Mucosa of descending colon (tissue), 3 donors: ENCODE measurements at regions not wholly inside any gene's neighbourhood (a gene's known extent, or its start where the extent isn't known, plus 50 kb on each side); places are given as distances from the start of the nearest gene placed in this dataset.
"Not testable (repeated sequence)": the region's sequence is repeated elsewhere in the genome, so short reads cannot be mapped to it uniquely, and the experiment has no call there.

ENCODE experiments used
- ATAC-seq: fragments of 200-7000 bp; cut with Tn5 transposase; one replicate; pipeline ENCODE4 v1.9.1; 2020; ENCODE audit warnings: mild to moderate bottlenecking, moderate library complexity
- DNase-seq, 3 donors: peaks; one replicate each; pipeline ENCODE4 v3.0.0-alpha.2; 2020
- H3K36me3 ChIP-seq: fragments of 200-600 bp; one replicate; pipeline ENCODE4 v1.8.0; 2021; ENCODE audit warnings: low read depth, mild to moderate bottlenecking
- H3K4me1 ChIP-seq: fragments of 200-600 bp; one replicate; pipeline ENCODE4 v1.8.0; 2021; ENCODE audit warnings: low read depth, mild to moderate bottlenecking
- H3K4me3 ChIP-seq: fragments of 200-600 bp; one replicate; pipeline ENCODE4 v1.8.0; 2021; ENCODE audit warnings: mild to moderate bottlenecking
- H3K9me3 ChIP-seq: fragments of 200-600 bp; one replicate; pipeline ENCODE4 v1.8.0; 2021; ENCODE audit warnings: mild to moderate bottlenecking
- intact Hi-C, 2 donors: fragments of 100-400 bp; cut with DNase I in 1 of 2; cut with micrococcal nuclease in 1 of 2; formaldehyde crosslinking; loops; one replicate each; pipeline versions ENCODE4 v1.11.0 to v1.11.1; 2022; cut with DNase I, micrococcal nuclease
- donor health status: DM: no; HTN: no; CAD: no; lungs with moderate emphysema.
- donor health status: DM: no; HTN: no; CAD: no.
- donor health status: DM: no; HTN: yes; CAD: no.

- H3K4me1 ChIP-seq, intact Hi-C loops, DNase-seq, H3K36me3 ChIP-seq, ATAC-seq, H3K4me3 ChIP-seq, H3K9me3 ChIP-seq: not testable (repeated sequence)
Measured at GRCh38 chr15:22358932-22359331, 99.8 kb upstream of the GOLGA6L22 start.

DNA sequence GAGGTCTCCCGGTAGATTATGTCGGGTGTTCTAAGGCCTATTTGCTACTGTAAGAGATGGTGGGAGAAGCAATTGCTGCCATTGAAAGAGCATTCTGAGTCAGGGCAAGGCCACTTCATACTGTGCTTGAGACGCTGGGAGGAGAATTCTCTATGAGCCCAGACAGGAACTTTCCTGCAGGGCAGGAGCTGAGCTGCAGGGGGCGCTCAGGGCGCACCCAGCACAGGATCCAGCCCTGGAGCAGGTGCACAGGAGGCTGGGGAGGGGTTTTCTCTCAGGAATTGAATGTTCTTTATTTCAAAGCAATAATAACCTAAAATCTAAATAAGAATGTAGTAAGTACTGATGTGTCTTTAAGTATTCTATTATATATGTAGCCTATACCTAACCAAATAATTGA lies 99.1 kb upstream of the GOLGA6L22 start:
- H3K4me3 ChIP-seq, H3K4me1 ChIP-seq, intact Hi-C loops, H3K36me3 ChIP-seq, H3K9me3 ChIP-seq, DNase-seq: not testable (repeated sequence)
- peak; percentile 51 for ATAC-seq

DNA sequence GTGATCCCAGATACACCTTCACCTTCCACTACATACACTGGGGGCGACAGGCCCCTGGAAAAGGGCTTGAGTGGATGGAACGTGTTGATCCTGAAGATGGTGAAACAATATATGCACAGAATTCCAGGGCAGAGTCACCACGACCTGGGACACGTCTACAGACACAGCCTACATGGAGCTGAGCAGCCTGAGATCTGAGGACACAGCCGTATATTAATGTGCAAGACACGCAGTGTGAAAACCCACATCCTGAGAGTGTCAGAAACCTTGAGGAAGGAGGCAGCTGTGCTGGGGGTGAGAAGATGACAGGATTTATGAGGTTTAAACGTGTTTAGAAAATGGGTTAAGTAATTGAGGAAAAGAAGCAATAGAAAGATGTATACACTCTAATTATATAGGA lies 98.0 kb upstream of the GOLGA6L22 start:
- H3K9me3 ChIP-seq, H3K4me3 ChIP-seq, H3K36me3 ChIP-seq, intact Hi-C loops, ATAC-seq, H3K4me1 ChIP-seq: not testable (repeated sequence)
- DNase-seq: peak in 1 of 3 donors; percentile 1

DNA sequence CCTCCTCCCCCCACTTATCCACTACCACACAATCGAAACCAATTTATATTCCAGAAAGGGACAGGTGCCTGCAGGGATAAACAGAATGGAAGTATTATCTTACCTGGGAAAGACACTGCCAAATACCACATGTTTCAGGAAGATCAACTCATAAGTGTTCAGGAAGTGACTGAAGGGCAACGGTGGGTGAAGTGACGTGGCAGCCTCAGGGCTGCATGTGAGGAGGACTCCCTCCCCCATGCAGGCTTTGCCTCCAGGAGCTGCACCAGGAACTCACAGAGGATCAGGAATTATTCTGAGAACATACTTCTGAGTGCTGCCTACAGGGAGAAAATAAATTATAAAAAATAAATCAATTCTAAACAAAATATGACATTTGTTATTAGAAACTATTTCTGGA lies 96.2 kb upstream of the GOLGA6L22 start:
- H3K4me1 ChIP-seq, H3K36me3 ChIP-seq, DNase-seq, H3K4me3 ChIP-seq, ATAC-seq, intact Hi-C loops, H3K9me3 ChIP-seq: not testable (repeated sequence)

GRCh38 chr15:22371246-22371834 lies 87.4 kb upstream of the GOLGA6L22 start:
- H3K4me3 ChIP-seq, H3K9me3 ChIP-seq, H3K4me1 ChIP-seq, H3K36me3 ChIP-seq, intact Hi-C loops, DNase-seq: not testable (repeated sequence)
- peak; percentile 12 for ATAC-seq

GRCh38 chr15:22374531-22374930 lies 84.2 kb upstream of the GOLGA6L22 start:
- H3K4me1 ChIP-seq, H3K4me3 ChIP-seq, H3K36me3 ChIP-seq, H3K9me3 ChIP-seq, ATAC-seq, DNase-seq, intact Hi-C loops: not testable (repeated sequence)

DNA sequence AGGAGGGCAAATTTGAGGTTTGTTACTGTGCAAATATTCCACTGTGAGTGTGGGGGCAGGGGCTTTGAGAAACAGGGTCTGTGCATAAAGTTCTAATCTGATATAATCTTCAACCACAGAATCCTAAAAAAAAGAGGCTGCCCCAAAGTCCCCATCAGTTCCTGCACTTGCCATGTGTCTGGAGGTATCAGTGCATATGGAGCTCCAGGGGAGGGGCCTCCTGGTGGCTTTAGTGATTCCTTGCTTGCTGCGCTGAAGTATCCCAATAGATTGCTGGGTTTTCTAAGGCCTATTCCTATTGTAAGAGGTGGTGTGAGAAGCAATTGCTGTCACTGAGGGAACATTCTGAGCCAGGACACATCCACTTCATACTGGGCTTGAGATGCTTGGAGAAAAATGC lies 82.9 kb upstream of the GOLGA6L22 start:
- H3K4me1 ChIP-seq, DNase-seq, ATAC-seq, H3K9me3 ChIP-seq, intact Hi-C loops, H3K4me3 ChIP-seq, H3K36me3 ChIP-seq: not testable (repeated sequence)

DNA sequence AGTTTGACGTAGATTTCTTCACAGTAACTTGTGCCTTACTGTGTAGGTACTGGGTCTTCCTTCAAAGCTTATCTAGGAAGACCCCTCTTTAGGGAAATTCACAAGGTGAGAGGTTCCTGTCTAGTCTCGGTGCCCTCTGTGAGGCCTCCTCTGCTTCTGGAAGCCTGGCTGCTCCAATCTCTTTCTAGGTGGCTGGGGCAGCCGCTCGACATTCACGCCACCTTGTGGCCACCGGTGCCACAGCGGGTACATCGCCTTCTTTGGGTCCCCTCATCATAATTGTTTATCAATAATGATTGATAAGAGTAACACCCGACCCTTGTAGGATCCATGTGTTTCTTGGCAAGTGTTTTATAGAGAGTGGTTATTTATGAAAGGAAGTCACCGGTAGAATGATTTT lies 80.8 kb upstream of the GOLGA6L22 start:
- DNase-seq, H3K4me3 ChIP-seq, intact Hi-C loops, H3K4me1 ChIP-seq, ATAC-seq, H3K36me3 ChIP-seq, H3K9me3 ChIP-seq: not testable (repeated sequence)

- H3K4me1 ChIP-seq, DNase-seq, H3K36me3 ChIP-seq, H3K4me3 ChIP-seq, intact Hi-C loops, ATAC-seq, H3K9me3 ChIP-seq: not testable (repeated sequence)
Measured at GRCh38 chr15:22387691-22388090, 71.0 kb upstream of the GOLGA6L22 start.

- ATAC-seq, DNase-seq, intact Hi-C loops, H3K36me3 ChIP-seq, H3K4me1 ChIP-seq, H3K9me3 ChIP-seq, H3K4me3 ChIP-seq: not testable (repeated sequence)
Measured at GRCh38 chr15:22388365-22388764, 70.3 kb upstream of the GOLGA6L22 start.

DNA sequence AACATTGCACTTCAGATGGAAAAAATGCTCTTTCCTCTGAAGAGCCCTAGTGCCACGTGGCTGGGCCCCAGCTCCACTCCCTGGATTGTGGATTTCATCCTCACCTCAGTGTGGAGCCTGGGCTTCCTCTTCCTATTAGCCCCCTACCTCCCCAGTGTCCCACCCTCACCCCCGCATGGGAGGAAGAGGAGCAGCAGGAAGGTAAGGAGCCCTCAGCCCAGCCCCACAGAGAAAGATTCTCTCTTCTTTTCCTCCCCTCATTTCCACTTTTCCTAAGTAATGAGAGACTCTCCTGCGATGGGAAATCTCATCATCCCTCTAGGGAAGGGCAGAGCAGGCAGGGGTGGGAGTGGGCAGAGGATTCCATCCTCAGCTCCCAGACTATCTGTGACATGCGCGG lies 57.5 kb upstream of the GOLGA6L22 start:
- peak; percentile 16 for ATAC-seq
- H3K36me3 ChIP-seq, H3K9me3 ChIP-seq, H3K4me1 ChIP-seq, H3K4me3 ChIP-seq, intact Hi-C loops, DNase-seq: not testable (repeated sequence)

GRCh38 chr15:22401703-22402102 lies 57.0 kb upstream of the GOLGA6L22 start:
- ATAC-seq: peak; percentile 9
- H3K36me3 ChIP-seq, H3K4me1 ChIP-seq, H3K9me3 ChIP-seq, intact Hi-C loops, H3K4me3 ChIP-seq, DNase-seq: not testable (repeated sequence)

- H3K9me3 ChIP-seq, H3K4me1 ChIP-seq, H3K4me3 ChIP-seq, DNase-seq, intact Hi-C loops, ATAC-seq, H3K36me3 ChIP-seq: not testable (repeated sequence)
Measured at GRCh38 chr15:22405765-22406164, 52.9 kb upstream of the GOLGA6L22 start.
